ENCODE measurements at regions not wholly inside any gene's neighbourhood (a gene's known extent, or its start where the extent isn't known, plus 50 kb on each side); places are given as distances from the start of the nearest gene placed in this dataset.

GRCh38 chr12:28107679-28108078 lies 82.6 kb upstream of the CCDC91 start:
- no peak for DNase-seq

GRCh38 chr12:28108599-28108998 lies 81.7 kb upstream of the CCDC91 start:
- no peak for DNase-seq

- no peak for DNase-seq
Measured at GRCh38 chr12:28110329-28110728, 79.9 kb upstream of the CCDC91 start.

- DNase-seq = no peak
Measured at GRCh38 chr12:28114488-28114887, 75.8 kb upstream of the CCDC91 start.

GRCh38 chr12:28121433-28121832 lies 68.8 kb upstream of the CCDC91 start:
- no peak for DNase-seq

GRCh38 chr12:28121899-28122655 lies 68.2 kb upstream of the CCDC91 start:
- DNase-seq = no peak

- DNase-seq = no peak
Measured at GRCh38 chr12:28122756-28123155, 67.5 kb upstream of the CCDC91 start.

GRCh38 chr12:28127455-28127854 lies 62.8 kb upstream of the CCDC91 start:
- DNase-seq = no peak

GRCh38 chr12:28129031-28129430 lies 61.2 kb upstream of the CCDC91 start:
- DNase-seq = no peak

GRCh38 chr12:28130234-28130624 lies 60.0 kb upstream of the CCDC91 start:
- DNase-seq = no peak

- DNase-seq = peak; percentile 99
Measured at GRCh38 chr12:28130625-28131598, 59.3 kb upstream of the CCDC91 start.

GRCh38 chr12:28132398-28132797 lies 57.9 kb upstream of the CCDC91 start:
- DNase-seq = no peak

GRCh38 chr12:28135801-28136439 lies 54.3 kb upstream of the CCDC91 start:
- DNase-seq = no peak

- DNase-seq = no peak
Measured at GRCh38 chr12:28137414-28137813, 52.8 kb upstream of the CCDC91 start.

- DNase-seq = no peak
Measured at GRCh38 chr12:28140404-28140803, 49.9 kb upstream of the CCDC91 start.

Measured in fibroblast of skin of back (primary cell).